Naive thymus-derived CD4-positive, alpha-beta T cell (primary cell): ENCODE measurements at regions not wholly inside any gene's neighbourhood (a gene's known extent, or its start where the extent isn't known, plus 50 kb on each side); places are given as distances from the start of the nearest gene placed in this dataset.

Experiments used
- ATAC-seq: fragments of 150-1000 bp; cut with Tn5 transposase; 2 replicates; pipeline ENCODE4 v1.10.0; 2021; ENCODE audit warnings: mild to moderate bottlenecking, moderate library complexity
- CTCF ChIA-PET: fragments of 350-600 bp; sonication (Branson Sonifier 250); formaldehyde crosslinking; loops from one replicate; lab custom pipeline; 2021; ENCODE audit warnings: antibody characterized with exemption; lab: Charles Lee
- POLR2A ChIA-PET: fragments of 350-600 bp; sonication (Branson Sonifier 250); formaldehyde crosslinking; loops from one replicate; lab custom pipeline; 2021; ENCODE audit warnings: antibody characterized with exemption, inconsistent platforms; lab: Charles Lee
- DNase-seq, 9 donors: peaks; one replicate each; pipeline versions ENCODE4 v3.0.0 to v3.0.0-alpha.2; 2020 to 2022; ENCODE audit warnings: mixed read lengths in 1 of 9
- H3K27ac ChIP-seq: one replicate; pipeline ENCODE4 v1.7.0; 2013; ENCODE audit warnings: mild to moderate bottlenecking, low read depth, low read length, moderate library complexity
- H3K27me3 ChIP-seq, 2 donors: one replicate each; pipeline ENCODE4 v1.7.0; 2013; ENCODE audit warnings: low read length in 2 of 2, mild to moderate bottlenecking in 2 of 2, moderate library complexity in 2 of 2; ENCODE audit not compliant: control insufficient read depth in 2 of 2, insufficient read depth in 2 of 2
- H3K36me3 ChIP-seq, 3 experiments: 1 replicate in 2 of 3; 2 replicates in 1 of 3; pipeline ENCODE4 v1.7.0; 2013; ENCODE audit warnings: low read length in 3 of 3, mild to moderate bottlenecking in 3 of 3, moderate library complexity in 1 of 3; ENCODE audit not compliant: insufficient read depth in 3 of 3, control insufficient read depth in 2 of 3
- H3K4me1 ChIP-seq, 2 donors: one replicate each; pipeline ENCODE4 v1.7.0; 2013; ENCODE audit warnings: low read length in 2 of 2, mild to moderate bottlenecking in 2 of 2, moderate library complexity in 1 of 2; ENCODE audit not compliant: control insufficient read depth in 2 of 2, insufficient read depth in 2 of 2
- H3K4me3 ChIP-seq: 2 replicates; pipeline ENCODE4 v1.7.0; 2013; ENCODE audit warnings: mild to moderate bottlenecking, low read length
- H3K9me3 ChIP-seq, 3 experiments: 1 replicate in 2 of 3; 2 replicates in 1 of 3; pipeline ENCODE4 v1.7.0; 2013; ENCODE audit warnings: low read length in 3 of 3; ENCODE audit not compliant: control insufficient read depth in 2 of 3
- H3K27ac Mint-ChIP-seq, 9 donors: one replicate each; pipeline ENCODE4 v1.8.0; 2020 to 2022; ENCODE audit warnings: mixed read lengths in 9 of 9, mild to moderate bottlenecking in 8 of 9, moderate library complexity in 5 of 9, inconsistent platforms in 2 of 9
- H3K27me3 Mint-ChIP-seq, 5 donors: one replicate each; pipeline ENCODE4 v1.8.0; 2021 to 2022; ENCODE audit warnings: mixed read lengths in 5 of 5, mild to moderate bottlenecking in 1 of 5
- H3K36me3 Mint-ChIP-seq, 5 donors: one replicate each; pipeline ENCODE4 v1.8.0; 2020 to 2022; ENCODE audit warnings: mixed read lengths in 5 of 5, mild to moderate bottlenecking in 3 of 5, inconsistent platforms in 1 of 5
- H3K4me1 Mint-ChIP-seq, 7 donors: one replicate each; pipeline ENCODE4 v1.8.0; 2020 to 2022; ENCODE audit warnings: mixed read lengths in 7 of 7, mild to moderate bottlenecking in 3 of 7, inconsistent platforms in 1 of 7
- H3K4me3 Mint-ChIP-seq, 10 donors: one replicate each; pipeline ENCODE4 v1.8.0; 2020 to 2022; ENCODE audit warnings: mild to moderate bottlenecking in 10 of 10, mixed read lengths in 10 of 10, moderate library complexity in 6 of 10, inconsistent platforms in 2 of 10
- H3K9me3 Mint-ChIP-seq, 11 donors: one replicate each; pipeline ENCODE4 v1.8.0; 2020 to 2022; ENCODE audit warnings: mixed read lengths in 11 of 11, mild to moderate bottlenecking in 4 of 11, inconsistent platforms in 1 of 11, moderate library complexity in 1 of 11
- intact Hi-C, 2 donors: fragments of 100-400 bp; cut with micrococcal nuclease; formaldehyde crosslinking; loops; one replicate each; pipeline ENCODE4 v1.15.1; 2023

DNA sequence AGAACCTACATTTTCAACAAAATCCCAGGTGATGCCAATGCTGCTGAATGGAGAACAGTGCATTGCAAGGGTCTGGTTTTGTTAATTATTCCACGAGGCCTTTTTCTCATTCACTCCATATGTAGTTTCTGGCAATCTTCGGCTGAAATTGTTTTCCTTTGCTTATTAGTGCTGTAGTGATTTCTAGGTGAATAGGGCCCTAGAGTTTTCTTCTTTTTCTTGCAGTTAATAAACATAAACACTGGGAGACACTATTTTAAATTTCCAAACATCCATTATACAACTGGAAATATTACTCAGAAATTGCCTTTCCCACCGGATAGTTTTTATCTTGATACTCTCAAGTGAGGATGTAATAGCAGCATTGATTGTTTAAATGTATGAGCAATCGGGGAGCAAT, 435.6 kb downstream of the XPNPEP1 start:
- no peak overlapping the region for H3K27ac Mint-ChIP-seq
- no peaks in the 10 kb centered on the region for H3K36me3 ChIP-seq
- DNase-seq (no peak), ATAC-seq (no peak)
- peaks cover 0 to 6% (median 0%) of the 10 kb centered on the region in 11 donors for H3K9me3 Mint-ChIP-seq
- H3K4me1 Mint-ChIP-seq = no peaks in the 10 kb centered on the region
- H3K27ac ChIP-seq = no peak overlapping the region
- ChIA-PET POLR2A (no interaction called here), CTCF (no interaction called here)
- no peak overlapping the region for H3K4me3 Mint-ChIP-seq
- no peaks in the 10 kb centered on the region for H3K36me3 Mint-ChIP-seq
- intact Hi-C loops = no loop called here
- H3K4me1 ChIP-seq = no peaks in the 10 kb centered on the region
- H3K4me3 ChIP-seq = no peak overlapping the region
- peaks cover 0 to 7% (median 0%) of the 10 kb centered on the region in 5 donors for H3K27me3 Mint-ChIP-seq
- H3K9me3 ChIP-seq = no peaks in the 10 kb centered on the region
- no peaks in the 10 kb centered on the region for H3K27me3 ChIP-seq

DNA sequence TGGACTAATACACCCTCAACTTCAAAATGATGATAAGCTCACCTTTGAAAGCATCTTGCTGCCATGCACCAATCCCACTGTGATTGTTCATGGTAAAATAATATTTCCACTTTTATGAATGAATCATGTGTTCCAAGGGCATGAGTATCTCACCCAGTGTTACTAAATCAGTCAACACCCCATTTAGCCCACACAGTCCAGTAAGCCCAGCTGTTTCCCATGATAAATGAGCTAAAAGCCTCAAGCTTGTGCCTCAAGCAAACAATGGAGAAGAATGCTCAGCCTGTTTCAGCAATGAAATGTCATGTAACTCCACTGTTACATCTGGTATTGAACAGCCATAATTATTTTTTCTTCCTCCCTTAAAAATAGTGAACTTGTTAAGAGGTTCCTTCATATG, 442.5 kb downstream of the XPNPEP1 start:
- ATAC-seq = no peak
- CTCF ChIA-PET = no interaction called here

GRCh38 chr10:109475711-109476421, 447.4 kb downstream of the XPNPEP1 start:
- H3K27me3 ChIP-seq = no peaks in the 10 kb centered on the region
- H3K9me3 Mint-ChIP-seq = peaks cover 0 to 12% (median 0%) of the 10 kb centered on the region in 11 donors
- ATAC-seq (no peak), DNase-seq (no peak)
- ChIA-PET CTCF (no interaction called here), POLR2A (no interaction called here)
- intact Hi-C loops = no loop called here
- H3K36me3 ChIP-seq = no peaks in the 10 kb centered on the region
- H3K9me3 ChIP-seq = no peaks in the 10 kb centered on the region
- H3K4me1 Mint-ChIP-seq = no peaks in the 10 kb centered on the region
- no peak overlapping the region for H3K4me3 Mint-ChIP-seq
- no peak overlapping the region for H3K4me3 ChIP-seq
- H3K4me1 ChIP-seq = no peaks in the 10 kb centered on the region
- no peak overlapping the region for H3K27ac Mint-ChIP-seq
- H3K27me3 Mint-ChIP-seq = peaks cover 0 to 4% (median 0%) of the 10 kb centered on the region in 5 donors
- no peaks in the 10 kb centered on the region for H3K36me3 Mint-ChIP-seq
- no peak overlapping the region for H3K27ac ChIP-seq

More for the DNA sequence above, 442.5 kb downstream of the XPNPEP1 start:
- no peak overlapping the region for H3K4me3 ChIP-seq
- Mint-ChIP-seq H3K27me3 (peaks cover 0 to 4% (median 4%) of the 10 kb centered on the region in 5 donors), H3K4me3 (no peak overlapping the region), H3K36me3 (no peaks in the 10 kb centered on the region), H3K9me3 (peaks cover 0 to 4% (median 0%) of the 10 kb centered on the region in 11 donors), H3K27ac (no peak overlapping the region), H3K4me1 (no peaks in the 10 kb centered on the region)
- intact Hi-C loops = no loop called here
- H3K36me3 ChIP-seq = no peaks in the 10 kb centered on the region
- no peaks in the 10 kb centered on the region for H3K27me3 ChIP-seq
- no peaks in the 10 kb centered on the region for H3K9me3 ChIP-seq
- no peak for DNase-seq
- H3K27ac ChIP-seq = no peak overlapping the region
- POLR2A ChIA-PET = no interaction called here
- H3K4me1 ChIP-seq = no peaks in the 10 kb centered on the region

DNA sequence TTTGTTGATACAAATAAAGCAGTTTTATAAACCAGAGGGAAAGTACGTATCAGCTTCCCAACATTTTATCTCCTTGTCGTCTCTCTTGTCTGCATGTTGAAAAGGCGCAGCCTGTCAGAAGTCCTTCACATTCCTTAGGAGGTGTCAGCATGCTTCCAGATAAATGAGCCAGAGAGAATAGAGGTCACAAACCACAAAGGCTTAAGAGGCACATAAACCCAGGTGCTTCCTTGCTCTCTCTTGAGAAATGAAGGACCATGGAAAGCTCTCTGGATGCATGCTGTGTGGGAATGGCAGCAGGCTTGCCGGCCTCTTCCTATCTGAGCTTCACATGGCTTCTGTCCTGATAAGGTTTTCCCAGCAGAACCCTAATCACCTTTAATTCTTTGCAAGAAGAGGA, 448.5 kb downstream of the XPNPEP1 start:
- Mint-ChIP-seq H3K27ac (no peak overlapping the region), H3K9me3 (peaks cover 0 to 17% (median 0%) of the 10 kb centered on the region in 11 donors), H3K36me3 (no peaks in the 10 kb centered on the region), H3K27me3 (peaks cover 0 to 4% (median 0%) of the 10 kb centered on the region in 5 donors), H3K4me1 (no peaks in the 10 kb centered on the region), H3K4me3 (no peak overlapping the region)
- no peaks in the 10 kb centered on the region for H3K36me3 ChIP-seq
- no peaks in the 10 kb centered on the region for H3K9me3 ChIP-seq
- ChIA-PET CTCF (no interaction called here), POLR2A (no interaction called here)
- H3K4me1 ChIP-seq = no peaks in the 10 kb centered on the region
- no peak overlapping the region for H3K27ac ChIP-seq
- H3K4me3 ChIP-seq = no peak overlapping the region
- no peaks in the 10 kb centered on the region for H3K27me3 ChIP-seq
- intact Hi-C loops = no loop called here
- ATAC-seq (no peak), DNase-seq (no peak)

GRCh38 chr10:109474261-109474660, 449.1 kb downstream of the XPNPEP1 start:
- Mint-ChIP-seq H3K4me1 (no peaks in the 10 kb centered on the region), H3K27me3 (peaks cover 0 to 4% (median 0%) of the 10 kb centered on the region in 5 donors), H3K27ac (no peak overlapping the region), H3K9me3 (peaks cover 0 to 17% (median 0%) of the 10 kb centered on the region in 11 donors), H3K36me3 (no peaks in the 10 kb centered on the region), H3K4me3 (no peak overlapping the region)
- no peaks in the 10 kb centered on the region for H3K36me3 ChIP-seq
- ATAC-seq (no peak), DNase-seq (no peak)
- H3K4me3 ChIP-seq = no peak overlapping the region
- H3K27ac ChIP-seq = no peak overlapping the region
- H3K4me1 ChIP-seq = no peaks in the 10 kb centered on the region
- no peaks in the 10 kb centered on the region for H3K9me3 ChIP-seq
- intact Hi-C loops = no loop called here
- H3K27me3 ChIP-seq = no peaks in the 10 kb centered on the region
- ChIA-PET CTCF (no interaction called here), POLR2A (no interaction called here)

GRCh38 chr10:109467551-109467950, 455.8 kb downstream of the XPNPEP1 start:
- no peaks in the 10 kb centered on the region for H3K4me1 Mint-ChIP-seq
- DNase-seq = no peak
- ATAC-seq = no peak
- Histone ChIP-seq H3K9me3 (no peaks in the 10 kb centered on the region), H3K36me3 (no peaks in the 10 kb centered on the region), H3K4me3 (no peak overlapping the region), H3K27ac (no peak overlapping the region), H3K27me3 (no peaks in the 10 kb centered on the region), H3K4me1 (no peaks in the 10 kb centered on the region)
- intact Hi-C loops = no loop called here
- no peak overlapping the region for H3K4me3 Mint-ChIP-seq
- peaks cover 0 to 13% (median 0%) of the 10 kb centered on the region in 11 donors for H3K9me3 Mint-ChIP-seq
- CTCF ChIA-PET = no interaction called here
- POLR2A ChIA-PET = no interaction called here
- no peaks in the 10 kb centered on the region for H3K36me3 Mint-ChIP-seq
- H3K27ac Mint-ChIP-seq = no peak overlapping the region
- H3K27me3 Mint-ChIP-seq = peaks cover 0 to 9% (median 4%) of the 10 kb centered on the region in 5 donors

DNA sequence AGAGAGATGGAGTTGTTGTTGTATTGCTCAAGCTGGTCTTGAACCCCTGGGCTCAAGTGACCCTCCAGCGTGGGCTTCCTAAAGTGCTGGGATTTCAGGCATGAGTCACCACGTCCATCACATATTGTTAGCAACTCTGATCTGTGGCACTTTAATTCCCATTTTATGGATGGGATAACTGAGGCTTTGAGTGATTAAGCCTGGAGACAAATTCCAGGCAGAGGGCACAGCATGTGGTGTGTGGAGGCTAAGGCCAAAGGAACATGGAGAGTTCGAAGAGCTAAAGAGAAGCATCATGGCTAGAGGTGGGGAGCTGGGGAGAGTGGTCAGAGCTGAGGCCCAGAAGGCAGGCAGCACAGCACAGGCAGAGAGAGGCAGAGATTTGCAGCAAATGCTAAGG, 458.4 kb downstream of the XPNPEP1 start:
- POLR2A ChIA-PET = no interaction called here
- CTCF ChIA-PET = no interaction called here
- Histone ChIP-seq H3K4me1 (no peaks in the 10 kb centered on the region), H3K27me3 (no peaks in the 10 kb centered on the region), H3K36me3 (no peaks in the 10 kb centered on the region), H3K9me3 (no peaks in the 10 kb centered on the region), H3K4me3 (no peak overlapping the region), H3K27ac (no peak overlapping the region)
- no peak overlapping the region for H3K27ac Mint-ChIP-seq
- intact Hi-C loops = no loop called here
- peaks cover 0 to 21% (median 6%) of the 10 kb centered on the region in 5 donors for H3K27me3 Mint-ChIP-seq
- peaks cover 0 to 6% (median 0%) of the 10 kb centered on the region in 5 donors for H3K36me3 Mint-ChIP-seq
- H3K9me3 Mint-ChIP-seq = peaks cover 0 to 15% (median 5%) of the 10 kb centered on the region in 11 donors
- DNase-seq (no peak), ATAC-seq (no peak)
- no peaks in the 10 kb centered on the region for H3K4me1 Mint-ChIP-seq
- H3K4me3 Mint-ChIP-seq = no peak overlapping the region
